ENCODE measurements at regions not wholly inside any gene's neighbourhood (a gene's known extent, or its start where the extent isn't known, plus 50 kb on each side); places are given as distances from the start of the nearest gene placed in this dataset.

DNA sequence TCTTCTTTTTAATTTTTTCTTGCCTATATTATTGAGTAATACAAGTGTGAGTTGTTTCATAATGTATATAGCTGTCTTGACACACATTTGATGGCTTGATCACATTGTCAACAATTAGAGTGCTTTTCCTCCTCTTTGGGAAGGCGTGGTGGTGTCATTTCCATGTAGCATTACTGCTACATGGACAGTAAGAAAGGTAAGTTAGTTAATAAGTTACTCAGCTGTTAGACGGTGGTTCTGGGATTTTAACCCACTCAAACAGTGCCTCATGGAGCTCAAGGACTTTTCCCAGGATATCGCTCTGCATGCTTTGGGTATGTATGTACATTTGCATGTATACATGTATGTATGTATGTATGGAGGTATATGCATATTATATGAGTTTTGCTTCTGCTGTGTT, 94.6 kb downstream of the HAPSTR1 start:
- H3F3A ChIP-seq (ENCODE audit: insufficient read depth, low read length): no peaks in the 10 kb centered on the region
- H3K27me3 ChIP-seq (replicated peaks; ENCODE audit: insufficient read depth, low read length): no peaks in the 10 kb centered on the region
- no peak overlapping the region for H2AFZ ChIP-seq (ENCODE audit: low read length)
- H3K9ac ChIP-seq (ENCODE audit: low read length): no peak overlapping the region
- no peak for TF ChIP-seq CTCF (IDR thresholded peaks at IDR 0.05; ENCODE audit: low read length)
- no peak for TF ChIP-seq EZH2 (optimal IDR thresholded peaks at IDR 0.05; ENCODE audit: low read depth, low read length)
- no peak for TF ChIP-seq EZH2phosphoT487 (IDR thresholded peaks at IDR 0.05; ENCODE audit: low read length)
- H3K4me3 ChIP-seq (ENCODE audit: low read length): no peak overlapping the region
- no peaks in the 10 kb centered on the region for H3K36me3 ChIP-seq (replicated peaks; ENCODE audit: insufficient read depth, low read length)
- H4K20me1 ChIP-seq (ENCODE audit: insufficient read depth, low read length): no peaks in the 10 kb centered on the region
- H3K27ac ChIP-seq (ENCODE audit: low read length): no peak overlapping the region
- H3K4me1 ChIP-seq (ENCODE audit: low read length): no peaks in the 10 kb centered on the region
- H3K9me3 ChIP-seq (replicated peaks; ENCODE audit: insufficient read depth, low read length): no peaks in the 10 kb centered on the region
- H3K79me2 ChIP-seq (ENCODE audit: low read length): no peaks in the 10 kb centered on the region
- no peaks in the 10 kb centered on the region for H3K9me2 ChIP-seq (replicated peaks; ENCODE audit: insufficient read depth, low read length)
- no peak overlapping the region for H3K4me2 ChIP-seq (ENCODE audit: low read depth, low read length)
- DNase-seq: no peak

GRCh38 chr16:9188721-9189120, 97.3 kb downstream of the HAPSTR1 start:
- H3K79me2 ChIP-seq (ENCODE audit: low read length): no peaks in the 10 kb centered on the region
- no peak overlapping the region for H3K4me3 ChIP-seq (ENCODE audit: low read length)
- no peaks in the 10 kb centered on the region for H3K9me3 ChIP-seq (replicated peaks; ENCODE audit: insufficient read depth, low read length)
- no peak overlapping the region for H3K4me2 ChIP-seq (ENCODE audit: low read depth, low read length)
- H3K27me3 ChIP-seq (replicated peaks; ENCODE audit: insufficient read depth, low read length): no peaks in the 10 kb centered on the region
- H3K9me2 ChIP-seq (replicated peaks; ENCODE audit: insufficient read depth, low read length): no peaks in the 10 kb centered on the region
- H3K36me3 ChIP-seq (replicated peaks; ENCODE audit: insufficient read depth, low read length): no peaks in the 10 kb centered on the region
- no peak overlapping the region for H3K9ac ChIP-seq (ENCODE audit: low read length)
- DNase-seq: no peak
- H4K20me1 ChIP-seq (ENCODE audit: insufficient read depth, low read length): no peaks in the 10 kb centered on the region
- no peak overlapping the region for H3K27ac ChIP-seq (ENCODE audit: low read length)
- no peaks in the 10 kb centered on the region for H3K4me1 ChIP-seq (ENCODE audit: low read length)
- no peak overlapping the region for H2AFZ ChIP-seq (ENCODE audit: low read length)
- no peak for TF ChIP-seq EZH2 (optimal IDR thresholded peaks at IDR 0.05; ENCODE audit: low read depth, low read length)
- TF ChIP-seq EZH2phosphoT487 (IDR thresholded peaks at IDR 0.05; ENCODE audit: low read length): no peak
- TF ChIP-seq CTCF (IDR thresholded peaks at IDR 0.05; ENCODE audit: low read length): no peak
- H3F3A ChIP-seq (ENCODE audit: insufficient read depth, low read length): no peaks in the 10 kb centered on the region

GRCh38 chr16:9191274-9191850, 99.9 kb downstream of the HAPSTR1 start:
- H3K27me3 ChIP-seq (replicated peaks; ENCODE audit: insufficient read depth, low read length): no peaks in the 10 kb centered on the region
- H3K9ac ChIP-seq (ENCODE audit: low read length): no peak overlapping the region
- DNase-seq: no peak
- no peak overlapping the region for H3K27ac ChIP-seq (ENCODE audit: low read length)
- H3K9me3 ChIP-seq (replicated peaks; ENCODE audit: insufficient read depth, low read length): no peaks in the 10 kb centered on the region
- H3K79me2 ChIP-seq (ENCODE audit: low read length): no peaks in the 10 kb centered on the region
- H3K4me3 ChIP-seq (ENCODE audit: low read length): no peak overlapping the region
- H3F3A ChIP-seq (ENCODE audit: insufficient read depth, low read length): no peaks in the 10 kb centered on the region
- H3K4me1 ChIP-seq (ENCODE audit: low read length): no peaks in the 10 kb centered on the region
- TF ChIP-seq CTCF (IDR thresholded peaks at IDR 0.05; ENCODE audit: low read length): no peak
- no peak for TF ChIP-seq EZH2phosphoT487 (IDR thresholded peaks at IDR 0.05; ENCODE audit: low read length)
- TF ChIP-seq EZH2 (optimal IDR thresholded peaks at IDR 0.05; ENCODE audit: low read depth, low read length): no peak
- no peaks in the 10 kb centered on the region for H4K20me1 ChIP-seq (ENCODE audit: insufficient read depth, low read length)
- H3K9me2 ChIP-seq (replicated peaks; ENCODE audit: insufficient read depth, low read length): no peaks in the 10 kb centered on the region
- H3K36me3 ChIP-seq (replicated peaks; ENCODE audit: insufficient read depth, low read length): no peaks in the 10 kb centered on the region
- no peak overlapping the region for H2AFZ ChIP-seq (ENCODE audit: low read length)
- H3K4me2 ChIP-seq (ENCODE audit: low read depth, low read length): no peak overlapping the region
